Sigmoid colon (tissue), 6 donors: ENCODE measurements at regions not wholly inside any gene's neighbourhood (a gene's known extent, or its start where the extent isn't known, plus 50 kb on each side); places are given as distances from the start of the nearest gene placed in this dataset.

ENCODE experiments used
- DNase-seq: peaks from one replicate; pipeline ENCODE4 v3.0.0-alpha.2; 2019
- H3K27ac ChIP-seq, 4 donors: fragments of 200-600 bp; sonication (generic); one replicate each; pipeline ENCODE4 v1.5.1; 2016 to 2019; ENCODE audit warnings: mild to moderate bottlenecking in 1 of 4
- H3K27me3 ChIP-seq, 3 donors: fragments of 200-600 bp; sonication (generic); one replicate each; pipeline ENCODE4 v1.5.1; 2019; ENCODE audit warnings: mild to moderate bottlenecking in 1 of 3
- H3K36me3 ChIP-seq, 4 donors: fragments of 200-600 bp; sonication (generic); one replicate each; pipeline ENCODE4 v1.5.1; 2016 to 2019
- H3K4me1 ChIP-seq, 4 donors: fragments of 200-600 bp; sonication (generic); one replicate each; pipeline ENCODE4 v1.5.1; 2017 to 2019
- H3K4me3 ChIP-seq, 4 donors: fragments of 200-600 bp; sonication (generic); one replicate each; pipeline ENCODE4 v1.5.1; 2017 to 2019; ENCODE audit warnings: mild to moderate bottlenecking in 2 of 4, moderate library complexity in 1 of 4
- H3K9me3 ChIP-seq, 4 donors: fragments of 200-600 bp in 3 of 4; sonication (generic) in 3 of 4; one replicate each; pipeline versions ENCODE4 v1.5.1 to v1.6.1; 2013 to 2019
- CTCF ChIP-seq, 4 experiments: fragments of 450-650 bp in 3 of 4; fragments of 200-600 bp in 1 of 4; IDR thresholded peaks; one replicate each; pipeline ENCODE4 v1.5.1; 2016 to 2019; ENCODE audit warnings: antibody characterized with exemption in 4 of 4, mild to moderate bottlenecking in 3 of 4, moderate library complexity in 2 of 4
- EP300 ChIP-seq, 4 donors: sonication (generic); formaldehyde crosslinking; IDR thresholded peaks; one replicate each; pipeline ENCODE4 v1.6.1; 2017; ENCODE audit warnings: antibody characterized with exemption in 4 of 4
- POLR2A ChIP-seq, 2 donors: fragments of 450-650 bp; IDR thresholded peaks; one replicate each; pipeline ENCODE4 v1.6.1; 2016; ENCODE audit warnings: antibody characterized with exemption in 2 of 2, mild to moderate bottlenecking in 2 of 2, moderate library complexity in 2 of 2
- POLR2AphosphoS5 ChIP-seq, 4 donors: sonication (generic); formaldehyde crosslinking; IDR thresholded peaks; one replicate each; pipeline ENCODE4 v1.6.1; 2017; ENCODE audit warnings: antibody characterized with exemption in 4 of 4
- WGBS, 2 donors: extraction: QIAGEN DNeasy Blood & Tissue Kit; methylation state at CpG; one replicate each; pipeline ENCODE4 v1.1.7; 2013; 5-methylcytosine and 5-hydroxymethylcytosine counted together
- intact Hi-C: fragments of 100-400 bp; cut with DNase I; formaldehyde crosslinking; loops from one replicate; pipeline ENCODE4 v1.15.1; 2023
- donor health status: healthy with polysubstance abuse.
- donor health status: healthy.

GRCh38 chr14:87686746-87687145 is 306.2 kb downstream of the GALC start:
- intact Hi-C loops, result no loop called here
- H3K27me3 ChIP-seq, result no peaks in the 10 kb centered on the region
- H3K9me3 ChIP-seq, result no peaks in the 10 kb centered on the region
- TF ChIP-seq POLR2A (IDR thresholded peaks at IDR 0.05), result no peak
- no peak for TF ChIP-seq POLR2AphosphoS5 (IDR thresholded peaks at IDR 0.05)
- TF ChIP-seq CTCF (IDR thresholded peaks at IDR 0.05), result no peak
- TF ChIP-seq EP300 (IDR thresholded peaks at IDR 0.05), result no peak
- peaks cover 0 to 21% (median 14%) of the 10 kb centered on the region in 4 donors for H3K4me1 ChIP-seq
- DNase-seq, result no peak
- H3K27ac ChIP-seq, result peak overlapping the region in 2 of 4 donors; percentile 42 to 48
- H3K36me3 ChIP-seq, result no peaks in the 10 kb centered on the region
- 87 to 91% methylated on average over 1 of the region's 1 CpG for WGBS, 2 donors
- H3K4me3 ChIP-seq, result no peak overlapping the region

GRCh38 chr14:87679866-87680265 is 313.1 kb downstream of the GALC start:
- H3K9me3 ChIP-seq, result no peaks in the 10 kb centered on the region
- no peaks in the 10 kb centered on the region for H3K4me1 ChIP-seq
- TF ChIP-seq CTCF (IDR thresholded peaks at IDR 0.05) (no peak), POLR2A (IDR thresholded peaks at IDR 0.05) (no peak), POLR2AphosphoS5 (IDR thresholded peaks at IDR 0.05) (no peak), EP300 (IDR thresholded peaks at IDR 0.05) (no peak)
- H3K4me3 ChIP-seq, result no peak overlapping the region
- WGBS, 2 donors, result 63 to 74% methylated on average over 3 of the region's 3 CpGs
- intact Hi-C loops, result no loop called here
- no peaks in the 10 kb centered on the region for H3K27me3 ChIP-seq
- H3K27ac ChIP-seq, result no peak overlapping the region
- DNase-seq, result no peak
- H3K36me3 ChIP-seq, result no peaks in the 10 kb centered on the region

GRCh38 chr14:87678624-87679023 is 314.4 kb downstream of the GALC start:
- no peak for DNase-seq
- Histone ChIP-seq H3K4me1 (no peaks in the 10 kb centered on the region), H3K36me3 (no peaks in the 10 kb centered on the region), H3K4me3 (no peak overlapping the region), H3K27ac (no peak overlapping the region), H3K9me3 (no peaks in the 10 kb centered on the region), H3K27me3 (no peaks in the 10 kb centered on the region)
- 25 to 57% methylated on average over 4 of the region's 4 CpGs for WGBS, 2 donors
- TF ChIP-seq CTCF (IDR thresholded peaks at IDR 0.05), result no peak
- TF ChIP-seq POLR2A (IDR thresholded peaks at IDR 0.05), result no peak
- no peak for TF ChIP-seq POLR2AphosphoS5 (IDR thresholded peaks at IDR 0.05)
- no peak for TF ChIP-seq EP300 (IDR thresholded peaks at IDR 0.05)
- intact Hi-C loops, result no loop called here

DNA sequence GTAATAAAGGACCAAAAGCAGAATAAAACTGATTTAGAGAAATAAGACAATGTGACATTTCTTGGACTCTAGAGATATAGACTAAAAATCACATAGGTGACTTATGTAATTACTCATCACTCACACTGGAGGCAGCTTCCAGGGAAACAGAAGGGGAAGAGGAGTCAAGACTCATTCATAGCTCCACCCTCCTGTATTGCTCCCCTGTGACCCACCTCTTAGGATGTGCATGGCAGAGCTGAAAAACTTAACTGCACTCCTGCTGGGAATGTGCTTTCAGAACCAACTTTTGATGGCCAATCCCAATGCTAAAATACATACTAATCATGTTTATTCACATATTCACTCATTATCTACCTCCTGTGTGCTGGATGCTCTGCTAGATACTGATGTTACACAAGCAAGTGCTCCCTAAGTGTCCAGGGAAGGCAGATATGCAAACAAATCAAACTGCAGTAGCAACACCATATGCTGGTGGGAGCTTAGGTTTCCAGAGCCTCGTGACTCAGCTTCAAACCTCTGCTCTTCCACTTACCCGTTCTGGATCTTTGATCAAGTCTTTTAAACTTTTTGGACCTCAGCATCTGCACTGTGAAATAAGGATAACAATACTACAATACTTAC is 316.1 kb downstream of the GALC start:
- H3K27me3 ChIP-seq, result no peaks in the 10 kb centered on the region
- no peak for TF ChIP-seq EP300 (IDR thresholded peaks at IDR 0.05)
- TF ChIP-seq POLR2AphosphoS5 (IDR thresholded peaks at IDR 0.05), result no peak
- no peak for TF ChIP-seq POLR2A (IDR thresholded peaks at IDR 0.05)
- TF ChIP-seq CTCF (IDR thresholded peaks at IDR 0.05), result no peak
- H3K36me3 ChIP-seq, result no peaks in the 10 kb centered on the region
- H3K4me1 ChIP-seq, result no peaks in the 10 kb centered on the region
- no peak overlapping the region for H3K4me3 ChIP-seq
- no peak for DNase-seq
- H3K27ac ChIP-seq, result no peak overlapping the region
- H3K9me3 ChIP-seq, result no peaks in the 10 kb centered on the region
- intact Hi-C loops, result no loop called here
- WGBS, 2 donors, result 61 to 68% methylated on average over 2 of the region's 2 CpGs

DNA sequence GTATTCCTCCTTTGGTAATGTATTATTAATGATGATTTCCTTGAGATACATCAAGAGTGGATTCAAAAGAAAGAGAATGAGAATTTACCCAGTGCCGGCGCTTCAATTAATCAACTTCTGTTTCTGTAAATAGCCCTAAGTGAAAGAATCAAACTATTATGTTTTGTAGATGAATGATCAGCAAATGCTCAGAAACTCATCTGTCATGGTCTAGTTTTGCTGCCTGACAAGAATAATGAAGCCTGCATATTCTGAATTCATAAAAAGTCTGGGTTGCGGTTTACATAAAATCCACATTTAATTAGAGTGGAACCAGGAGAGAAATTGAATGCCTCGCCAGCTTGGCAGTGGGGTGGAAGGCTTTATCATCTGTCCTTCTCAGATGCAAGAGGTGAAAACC is 325.3 kb downstream of the GALC start:
- no peak for TF ChIP-seq POLR2A (IDR thresholded peaks at IDR 0.05)
- TF ChIP-seq EP300 (IDR thresholded peaks at IDR 0.05), result no peak
- no peak for TF ChIP-seq POLR2AphosphoS5 (IDR thresholded peaks at IDR 0.05)
- no peak for TF ChIP-seq CTCF (IDR thresholded peaks at IDR 0.05)
- Histone ChIP-seq H3K9me3 (peaks cover 0 to 2% (median 0%) of the 10 kb centered on the region in 4 donors), H3K27ac (no peak overlapping the region), H3K4me1 (no peaks in the 10 kb centered on the region), H3K4me3 (no peak overlapping the region), H3K36me3 (no peaks in the 10 kb centered on the region), H3K27me3 (no peaks in the 10 kb centered on the region)
- intact Hi-C loops, result no loop called here
- DNase-seq, result no peak
- 91 to 94% methylated on average over 4 of the region's 4 CpGs for WGBS, 2 donors
